ENCODE measurements at regions not wholly inside any gene's neighbourhood (a gene's known extent, or its start where the extent isn't known, plus 50 kb on each side); places are given as distances from the start of the nearest gene placed in this dataset.
A peak's percentile ranks its signal among the peaks of the same experiment; 100 is the strongest.

DNA sequence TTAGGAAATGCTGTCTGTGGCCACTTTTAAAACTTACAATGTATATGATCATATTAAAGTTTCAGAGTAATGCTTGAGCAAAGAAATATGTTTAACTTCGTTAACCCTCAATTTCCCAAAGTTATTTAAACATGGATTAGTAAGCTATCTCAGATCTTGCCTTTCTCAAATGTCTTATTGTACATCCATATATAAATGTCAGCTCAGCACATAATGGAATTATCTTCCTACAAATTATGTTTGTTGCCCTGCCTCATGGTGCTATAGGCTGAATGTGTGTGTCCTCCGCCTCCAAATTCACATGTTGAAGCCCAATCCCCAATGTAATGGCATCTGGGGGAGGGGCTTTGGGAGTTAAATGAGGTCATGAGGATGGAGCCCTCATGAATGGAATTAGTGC, 200.3 kb downstream of the MINAR1 start:
- ATAC-seq: no peak
- no peak overlapping the region for H3K27ac ChIP-seq
- H3K4me3 ChIP-seq: no peak overlapping the region
- peaks cover 0 to 4% (median 0%) of the 10 kb centered on the region in 9 donors for H3K27me3 ChIP-seq
- intact Hi-C loops (cut with DNase I): no loop called here
- no peaks in the 10 kb centered on the region for H3K36me3 ChIP-seq
- DNase-seq: no peak
- H3K9me3 ChIP-seq: peaks cover 0 to 11% (median 3%) of the 10 kb centered on the region in 12 donors
- 74 to 86% (median 78%) methylated on average over 2 of the region's 2 CpGs for WGBS, 4 donors
- H3K4me1 ChIP-seq: no peaks in the 10 kb centered on the region
- TF ChIP-seq CTCF (IDR thresholded peaks at IDR 0.05) (no peak), POLR2A (IDR thresholded peaks at IDR 0.05) (no peak)

GRCh38 chr15:79635149-79635771, 203.1 kb downstream of the MINAR1 start:
- H3K4me3 ChIP-seq: no peak overlapping the region
- H3K9me3 ChIP-seq: peaks cover 0 to 11% (median 3%) of the 10 kb centered on the region in 12 donors
- no peaks in the 10 kb centered on the region for H3K27me3 ChIP-seq
- no peaks in the 10 kb centered on the region for H3K36me3 ChIP-seq
- TF ChIP-seq CTCF (IDR thresholded peaks at IDR 0.05) (no peak), POLR2A (IDR thresholded peaks at IDR 0.05) (no peak)
- DNase-seq (no peak), ATAC-seq (no peak)
- WGBS, 4 donors: 53 to 67% (median 59%) methylated on average over 2 to 3 of the region's 3 CpGs
- H3K27ac ChIP-seq: no peak overlapping the region
- no peaks in the 10 kb centered on the region for H3K4me1 ChIP-seq
- intact Hi-C loops (cut with DNase I): no loop called here

- no peak for TF ChIP-seq CTCF (IDR thresholded peaks at IDR 0.05)
- no peak for TF ChIP-seq POLR2A (IDR thresholded peaks at IDR 0.05)
- DNase-seq (no peak), ATAC-seq (no peak)
- Histone ChIP-seq H3K4me1 (no peaks in the 10 kb centered on the region), H3K4me3 (no peak overlapping the region), H3K27me3 (no peaks in the 10 kb centered on the region), H3K27ac (no peak overlapping the region), H3K36me3 (no peaks in the 10 kb centered on the region), H3K9me3 (peaks cover 0 to 11% (median 3%) of the 10 kb centered on the region in 12 donors)
- intact Hi-C loops (cut with DNase I): no loop called here
- WGBS, 4 donors: 70 to 83% (median 77%) methylated on average over 3 of the region's 3 CpGs
These were observed 203.9 kb downstream of the MINAR1 start for GRCh38 chr15:79635897-79636561.

GRCh38 chr15:79640206-79640605, 208.1 kb downstream of the MINAR1 start:
- intact Hi-C loops (cut with DNase I): loop anchor here in 1 of 10 donors (10.0 kb wide), 1 partner anchor 165 kb away; no protein-coding TSS in a partner anchor
- WGBS, 4 donors: 45 to 55% (median 50%) methylated on average over 3 of the region's 3 CpGs
- peak in 4 of 5 donors; percentile 28 to 43 (median 38) for DNase-seq
- Histone ChIP-seq H3K4me3 (no peak overlapping the region), H3K9me3 (peaks cover 0 to 21% (median 0%) of the 10 kb centered on the region in 12 donors), H3K27me3 (peaks cover 0 to 5% (median 0%) of the 10 kb centered on the region in 9 donors), H3K27ac (no peak overlapping the region), H3K36me3 (no peaks in the 10 kb centered on the region), H3K4me1 (no peaks in the 10 kb centered on the region)
- ATAC-seq: peak; percentile 37 to 91 (median 83)
- TF ChIP-seq CTCF (IDR thresholded peaks at IDR 0.05): no peak
- no peak for TF ChIP-seq POLR2A (IDR thresholded peaks at IDR 0.05)
